ENCODE measurements at regions not wholly inside any gene's neighbourhood (a gene's known extent, or its start where the extent isn't known, plus 50 kb on each side); places are given as distances from the start of the nearest gene placed in this dataset.

DNA sequence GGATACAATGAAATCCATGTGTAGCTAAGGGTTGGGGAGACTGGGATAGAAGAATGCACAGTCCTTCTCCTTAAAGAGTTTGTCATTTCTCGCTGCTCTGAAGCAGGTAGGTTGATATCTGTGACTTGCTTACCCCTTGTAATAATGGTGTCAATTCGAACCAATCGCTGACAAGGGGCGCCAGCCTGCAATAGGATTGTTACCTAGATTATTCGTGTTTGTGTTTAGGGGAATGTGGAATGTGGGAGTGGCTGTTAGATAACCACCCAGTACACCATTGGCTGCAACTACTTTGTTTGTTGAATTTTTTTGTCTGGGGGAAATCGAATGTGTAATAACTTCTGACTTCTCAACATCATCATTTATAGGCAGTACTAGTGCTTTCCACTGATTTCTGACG lies 141.6 kb downstream of the LARP7 start:
- Mint-ChIP-seq H3K9me3 (no peaks in the 10 kb centered on the region; a peak in 1 of 5 replicates), H3K27me3 (ENCODE audit: low read depth) (no peaks in the 10 kb centered on the region), H3K4me1 (peaks cover 10 to 21% of the 10 kb centered on the region in 2 experiments), H3K36me3 (ENCODE audit: insufficient read depth in 1 of 3, low read depth in 3 of 3) (peaks cover 3 to 22% (median 16%) of the 10 kb centered on the region in 3 experiments; a peak in 6 of 7 replicates), H3K4me3 (no peak overlapping the region), H3K27ac (peak overlapping the region in 1 of 3 experiments; percentile 48; a peak in 2 of 7 replicates)
- Histone ChIP-seq H2BK12ac (ENCODE audit: insufficient read length, low read depth, low read length) (no peak overlapping the region), H3K4me1 (ENCODE audit: insufficient read depth, low read length) (no peaks in the 10 kb centered on the region; the same call in 1 of the 2 replicates), H3K4me2 (ENCODE audit: insufficient read depth, insufficient read length, low read length) (no peak overlapping the region), H4K5ac (ENCODE audit: insufficient read length, low read depth, low read length) (no peak overlapping the region), H3K27ac (ENCODE audit: insufficient read length, low read depth, low read length) (no peak overlapping the region), H3K23ac (ENCODE audit: insufficient read length, low read depth, low read length) (no peak overlapping the region), H3K9ac (ENCODE audit: extremely low read depth, insufficient read length, low read length) (no peak overlapping the region), H3K79me1 (ENCODE audit: insufficient read depth, low read depth, low read length, poor library complexity, severe bottlenecking) (no peaks in the 10 kb centered on the region), H3K9me3 (ENCODE audit: control insufficient read depth, low read depth, low read length) (no peaks in the 10 kb centered on the region), H3K56ac (ENCODE audit: insufficient read length, low read depth, low read length) (no peak overlapping the region), H2BK5ac (ENCODE audit: insufficient read length, low read length) (no peak overlapping the region), H3K4ac (ENCODE audit: low read depth, low read length) (no peak overlapping the region), H2AK5ac (ENCODE audit: insufficient read length, low read length) (no peak overlapping the region), H2BK20ac (ENCODE audit: low read depth, low read length, poor library complexity, severe bottlenecking) (no peak overlapping the region), H2BK120ac (ENCODE audit: low read depth, low read length, poor library complexity, severe bottlenecking) (no peak overlapping the region), H4K91ac (ENCODE audit: insufficient read length, low read depth, low read length) (no peak overlapping the region), H4K20me1 (ENCODE audit: control insufficient read depth, insufficient read depth, insufficient read length) (no peaks in the 10 kb centered on the region), H2BK15ac (ENCODE audit: low read depth, low read length) (no peak overlapping the region), H3K18ac (ENCODE audit: insufficient read length, low read depth, low read length) (no peak overlapping the region), H2AFZ (ENCODE audit: low read length) (no peak overlapping the region), H3K27me3 (ENCODE audit: insufficient read depth, low read length) (no peaks in the 10 kb centered on the region), H3T11ph (ENCODE audit: low read length) (no peak overlapping the region), H4K8ac (replicated peaks; ENCODE audit: insufficient read length, low read depth, low read length) (no peak overlapping the region), H3K79me2 (ENCODE audit: insufficient read depth, low read length) (no peaks in the 10 kb centered on the region), H3K14ac (ENCODE audit: insufficient read depth, low read length) (no peak overlapping the region), H3K23me2 (ENCODE audit: insufficient read length, low read depth, low read length, poor library complexity, severe bottlenecking) (no peaks in the 10 kb centered on the region)
- no peak for DNase-seq
- no CpG with 5 or more reads among the region's 7 CpGs for WGBS (ENCODE audit: extremely low coverage, insufficient read length, low lambda C conversion rate)
- TF ChIP-seq, protein P1, sequence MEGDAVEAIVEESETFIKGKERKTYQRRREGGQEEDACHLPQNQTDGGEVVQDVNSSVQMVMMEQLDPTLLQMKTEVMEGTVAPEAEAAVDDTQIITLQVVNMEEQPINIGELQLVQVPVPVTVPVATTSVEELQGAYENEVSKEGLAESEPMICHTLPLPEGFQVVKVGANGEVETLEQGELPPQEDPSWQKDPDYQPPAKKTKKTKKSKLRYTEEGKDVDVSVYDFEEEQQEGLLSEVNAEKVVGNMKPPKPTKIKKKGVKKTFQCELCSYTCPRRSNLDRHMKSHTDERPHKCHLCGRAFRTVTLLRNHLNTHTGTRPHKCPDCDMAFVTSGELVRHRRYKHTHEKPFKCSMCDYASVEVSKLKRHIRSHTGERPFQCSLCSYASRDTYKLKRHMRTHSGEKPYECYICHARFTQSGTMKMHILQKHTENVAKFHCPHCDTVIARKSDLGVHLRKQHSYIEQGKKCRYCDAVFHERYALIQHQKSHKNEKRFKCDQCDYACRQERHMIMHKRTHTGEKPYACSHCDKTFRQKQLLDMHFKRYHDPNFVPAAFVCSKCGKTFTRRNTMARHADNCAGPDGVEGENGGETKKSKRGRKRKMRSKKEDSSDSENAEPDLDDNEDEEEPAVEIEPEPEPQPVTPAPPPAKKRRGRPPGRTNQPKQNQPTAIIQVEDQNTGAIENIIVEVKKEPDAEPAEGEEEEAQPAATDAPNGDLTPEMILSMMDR (conservative IDR thresholded peaks at IDR 0.05) = no peak

Data from H9 (cell line).